GM12872 (cell line): ENCODE measurements at regions not wholly inside any gene's neighbourhood (a gene's known extent, or its start where the extent isn't known, plus 50 kb on each side); places are given as distances from the start of the nearest gene placed in this dataset.

Source experiments
- TF ChIP-seq, protein P1 (sequence below): IDR thresholded peaks from 3 replicates; pipeline ENCODE4 v1.5.1; 2011; ENCODE audit warnings: low read depth, mild to moderate bottlenecking, low read length, moderate library complexity; ENCODE audit not compliant: insufficient read depth

- TF ChIP-seq, protein P1, sequence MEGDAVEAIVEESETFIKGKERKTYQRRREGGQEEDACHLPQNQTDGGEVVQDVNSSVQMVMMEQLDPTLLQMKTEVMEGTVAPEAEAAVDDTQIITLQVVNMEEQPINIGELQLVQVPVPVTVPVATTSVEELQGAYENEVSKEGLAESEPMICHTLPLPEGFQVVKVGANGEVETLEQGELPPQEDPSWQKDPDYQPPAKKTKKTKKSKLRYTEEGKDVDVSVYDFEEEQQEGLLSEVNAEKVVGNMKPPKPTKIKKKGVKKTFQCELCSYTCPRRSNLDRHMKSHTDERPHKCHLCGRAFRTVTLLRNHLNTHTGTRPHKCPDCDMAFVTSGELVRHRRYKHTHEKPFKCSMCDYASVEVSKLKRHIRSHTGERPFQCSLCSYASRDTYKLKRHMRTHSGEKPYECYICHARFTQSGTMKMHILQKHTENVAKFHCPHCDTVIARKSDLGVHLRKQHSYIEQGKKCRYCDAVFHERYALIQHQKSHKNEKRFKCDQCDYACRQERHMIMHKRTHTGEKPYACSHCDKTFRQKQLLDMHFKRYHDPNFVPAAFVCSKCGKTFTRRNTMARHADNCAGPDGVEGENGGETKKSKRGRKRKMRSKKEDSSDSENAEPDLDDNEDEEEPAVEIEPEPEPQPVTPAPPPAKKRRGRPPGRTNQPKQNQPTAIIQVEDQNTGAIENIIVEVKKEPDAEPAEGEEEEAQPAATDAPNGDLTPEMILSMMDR, result no peak
Measured at GRCh38 chr18:34280000-34280399, 55.3 kb upstream of the NOL4 start.

- TF ChIP-seq, protein P1, result no peak
Measured at GRCh38 chr18:34280653-34281052, 55.9 kb upstream of the NOL4 start.

- TF ChIP-seq, protein P1, result no peak
Measured at GRCh38 chr18:34281290-34281689, 56.6 kb upstream of the NOL4 start.

- TF ChIP-seq, protein P1, result no peak
Measured at GRCh38 chr18:34281722-34282121, 57.0 kb upstream of the NOL4 start.

GRCh38 chr18:34283506-34283905 lies 58.8 kb upstream of the NOL4 start:
- TF ChIP-seq, protein P1, result no peak

DNA sequence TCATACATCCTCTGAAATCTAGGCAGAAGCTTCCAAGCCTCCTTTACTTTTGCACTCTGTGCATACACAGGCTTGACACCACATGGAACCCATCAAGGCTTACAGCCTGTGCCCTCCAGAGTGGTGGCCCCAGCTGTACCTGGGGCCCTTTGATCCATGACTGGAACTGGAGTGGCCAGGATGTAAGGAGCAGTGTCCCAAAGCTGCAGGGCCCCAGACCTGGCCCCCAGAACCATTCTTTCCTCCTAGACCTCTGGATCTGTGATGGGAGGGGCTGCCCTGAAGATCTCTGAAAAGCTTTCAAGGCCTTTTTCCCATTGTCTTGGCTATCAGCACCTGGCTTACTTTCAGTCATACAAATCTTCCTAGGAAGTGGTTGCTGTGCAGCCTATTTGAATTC lies 63.1 kb upstream of the NOL4 start:
- TF ChIP-seq, protein P1, result no peak

DNA sequence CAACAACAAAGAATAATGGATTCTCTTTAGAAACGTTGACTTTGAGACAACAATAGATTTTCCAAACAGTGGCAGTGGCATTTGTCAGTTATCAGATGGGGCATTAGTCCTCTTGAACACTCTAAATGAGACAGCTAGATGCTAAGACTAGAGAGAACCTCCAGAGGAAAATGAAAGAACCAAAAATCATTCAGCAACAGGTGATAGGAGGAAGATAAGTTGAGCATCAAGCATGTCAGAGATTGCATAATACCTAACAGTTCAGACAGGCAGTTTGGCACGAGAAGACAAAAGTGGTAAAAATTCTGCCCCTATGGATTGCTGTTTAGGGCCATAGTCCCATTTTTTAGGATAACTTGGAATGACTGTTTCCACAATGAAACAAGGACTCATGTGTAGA lies 67.9 kb upstream of the NOL4 start:
- TF ChIP-seq, protein P1, result no peak

DNA sequence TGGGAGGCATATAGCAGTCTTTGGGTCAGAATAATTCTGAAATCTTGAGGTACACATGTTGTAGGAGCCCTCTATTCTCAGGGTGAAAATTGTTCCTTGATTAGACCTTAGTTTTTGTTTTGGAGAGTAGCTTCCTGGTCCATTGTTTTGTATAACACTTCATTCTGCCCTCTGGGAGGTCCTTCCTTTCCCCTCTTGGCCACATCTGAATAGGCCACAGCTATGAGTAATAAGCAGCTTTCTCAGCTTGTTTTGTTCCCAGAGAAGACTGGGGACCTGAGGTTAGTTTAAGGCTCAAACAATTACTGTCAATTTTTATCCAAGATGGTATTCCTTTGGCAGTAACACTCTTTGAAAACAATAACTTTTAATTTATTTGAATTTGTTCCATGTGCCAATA lies 72.6 kb upstream of the NOL4 start:
- TF ChIP-seq, protein P1, result no peak
